AG04450 (cell line): ENCODE measurements at regions not wholly inside any gene's neighbourhood (a gene's known extent, or its start where the extent isn't known, plus 50 kb on each side); places are given as distances from the start of the nearest gene placed in this dataset.

ENCODE experiments used
- CTCF ChIA-PET: fragments of 300-600, 350-600 bp; formaldehyde crosslinking; extraction: SDS; loops from one replicate; lab custom pipeline; 2022; ENCODE audit warnings: antibody characterized with exemption, inconsistent platforms; lab: Charles Lee
- POLR2A ChIA-PET: fragments of 350-600 bp; formaldehyde crosslinking; extraction: SDS; loops from one replicate; lab custom pipeline; 2021; ENCODE audit warnings: antibody characterized with exemption, inconsistent platforms; lab: Yijun Ruan, JAX
- DNase-seq: peaks from one replicate; pipeline ENCODE4 v3.0.0-alpha.2; 2011; ENCODE audit warnings: low read depth, low spot score
- H3K27ac ChIP-seq: one replicate; pipeline ENCODE4 v1.5.1; 2012; ENCODE audit warnings: low read depth, low read length, control low read depth
- H3K27me3 ChIP-seq: one replicate; pipeline ENCODE4 v1.6.0; 2012; ENCODE audit warnings: low read length; ENCODE audit not compliant: control insufficient read depth, insufficient read depth
- H3K4me3 ChIP-seq: 2 replicates; pipeline ENCODE4 v1.5.1; 2011; ENCODE audit warnings: mild to moderate bottlenecking, low read depth, low read length, control low read depth
- H3K9me3 ChIP-seq: 2 replicates; pipeline ENCODE4 v1.5.1; 2012; ENCODE audit warnings: low read length; ENCODE audit not compliant: control insufficient read depth, insufficient read depth
- CTCF ChIP-seq: IDR thresholded peaks from 2 replicates; pipeline ENCODE4 v1.5.1; 2011; ENCODE audit warnings: low read depth, low read length, control low read depth, inconsistent platforms

GRCh38 chr21:26761174-26761915, 83.9 kb downstream of the ADAMTS1 start:
- CTCF ChIA-PET, result no interaction called here
- Histone ChIP-seq H3K4me3 (no peak overlapping the region), H3K9me3 (no peaks in the 10 kb centered on the region), H3K27me3 (no peaks in the 10 kb centered on the region), H3K27ac (no peak overlapping the region)
- no peak for TF ChIP-seq CTCF
- DNase-seq, result no peak
- POLR2A ChIA-PET, result no interaction called here

GRCh38 chr21:26759731-26760130, 85.5 kb downstream of the ADAMTS1 start:
- Histone ChIP-seq H3K4me3 (no peak overlapping the region), H3K9me3 (no peaks in the 10 kb centered on the region), H3K27me3 (no peaks in the 10 kb centered on the region), H3K27ac (no peak overlapping the region)
- DNase-seq, result no peak
- ChIA-PET CTCF (no interaction called here), POLR2A (no interaction called here)
- TF ChIP-seq CTCF, result no peak

- no peaks in the 10 kb centered on the region for H3K27me3 ChIP-seq
- no peak for TF ChIP-seq CTCF
- H3K4me3 ChIP-seq, result no peak overlapping the region
- CTCF ChIA-PET, result interaction anchor here (1.2 to 1.4 kb wide), 2 partner anchors 11 to 25 kb away, joined by 3 read pairs; no protein-coding TSS in a partner anchor
- DNase-seq, result no peak
- H3K27ac ChIP-seq, result no peak overlapping the region
- POLR2A ChIA-PET, result no interaction called here
- no peaks in the 10 kb centered on the region for H3K9me3 ChIP-seq
These were observed 86.9 kb downstream of the ADAMTS1 start for GRCh38 chr21:26758083-26758880.

GRCh38 chr21:26756491-26757159, 88.6 kb downstream of the ADAMTS1 start:
- H3K9me3 ChIP-seq, result no peaks in the 10 kb centered on the region
- ChIA-PET POLR2A (no interaction called here), CTCF (interaction anchor here (1.3 to 1.9 kb wide), 4 partner anchors 23 to 59 kb away, joined by 3 to 9 read pairs (median 5); no protein-coding TSS in a partner anchor)
- H3K27me3 ChIP-seq, result no peaks in the 10 kb centered on the region
- no peak for DNase-seq
- no peak for TF ChIP-seq CTCF
- H3K4me3 ChIP-seq, result no peak overlapping the region
- no peak overlapping the region for H3K27ac ChIP-seq
